B cell (primary cell): ENCODE measurements at regions not wholly inside any gene's neighbourhood (a gene's known extent, or its start where the extent isn't known, plus 50 kb on each side); places are given as distances from the start of the nearest gene placed in this dataset.

Experiments
- ATAC-seq: fragments of 200-7000 bp; cut with Tn5 transposase; one replicate; pipeline ENCODE4 v1.10.0; 2021; ENCODE audit warnings: low read depth, mild to moderate bottlenecking, moderate number of reproducible peaks, moderate library complexity
- CTCF ChIA-PET: fragments of 350-600 bp; sonication (Branson Sonifier 250); formaldehyde crosslinking; loops from one replicate; lab custom pipeline; 2021; ENCODE audit warnings: antibody characterized with exemption, inconsistent platforms; lab: Charles Lee
- POLR2A ChIA-PET: fragments of 350-600 bp; sonication (Branson Sonifier 250); formaldehyde crosslinking; loops from one replicate; lab custom pipeline; 2021; ENCODE audit warnings: antibody characterized with exemption; lab: Charles Lee
- DNase-seq: peaks from one replicate; pipeline ENCODE4 v3.0.0; 2013
- H2AFZ ChIP-seq: 2 replicates; pipeline ENCODE4 v1.6.1; 2012; ENCODE audit warnings: mild to moderate bottlenecking, low read depth, low read length; ENCODE audit not compliant: insufficient read depth, poor library complexity, severe bottlenecking
- H3K27ac ChIP-seq, 2 donors: 1 replicate in 1 of 2; 2 replicates in 1 of 2; pipeline ENCODE4 v1.5.1; 2012 to 2013; ENCODE audit warnings: low read length in 2 of 2, mild to moderate bottlenecking in 2 of 2, moderate library complexity in 1 of 2
- H3K27me3 ChIP-seq, 4 experiments: fragments of 200-600 bp in 1 of 4; sonication (generic) in 1 of 4; replicated peaks in 1 of 4; 1 replicate in 2 of 4; 2 replicates in 2 of 4; pipeline versions ENCODE4 v1.6.1 to v1.7.0; 2013 to 2016; ENCODE audit warnings: low read length in 3 of 4, mild to moderate bottlenecking in 2 of 4, mixed read lengths in 1 of 4, moderate library complexity in 1 of 4; ENCODE audit not compliant: insufficient read depth in 4 of 4, control insufficient read depth in 3 of 4; ENCODE audit errors: control extremely low read depth in 1 of 4
- H3K36me3 ChIP-seq, 2 experiments: replicated peaks in 1 of 2; 1 replicate in 1 of 2; 2 replicates in 1 of 2; pipeline versions ENCODE4 v1.6.1 to v1.7.1; 2013; ENCODE audit warnings: low read length in 1 of 2; ENCODE audit not compliant: insufficient read depth in 2 of 2, control insufficient read depth in 1 of 2; ENCODE audit errors: control extremely low read depth in 1 of 2, extremely low read depth in 1 of 2
- H3K4me1 ChIP-seq, 2 donors: fragments of 200-600 bp in 1 of 2; sonication (generic) in 1 of 2; 1 replicate in 1 of 2; 2 replicates in 1 of 2; pipeline versions ENCODE4 v1.5.1 to v1.6.1; 2013 to 2017; ENCODE audit warnings: low read length in 2 of 2; ENCODE audit not compliant: control insufficient read depth in 2 of 2, insufficient read depth in 2 of 2
- H3K4me2 ChIP-seq: replicated peaks from 2 replicates; pipeline ENCODE3; 2012; ENCODE audit warnings: mild to moderate bottlenecking, low read depth, low read length; ENCODE audit not compliant: poor library complexity, severe bottlenecking
- H3K4me3 ChIP-seq, 5 experiments: fragments of 200-600 bp in 1 of 5; sonication (generic) in 1 of 5; 1 replicate in 3 of 5; 2 replicates in 2 of 5; pipeline versions ENCODE4 v1.5.1 to v1.7.0; 2011 to 2016; ENCODE audit warnings: low read length in 4 of 5, mild to moderate bottlenecking in 4 of 5, low read depth in 2 of 5, control low read depth in 1 of 5, moderate library complexity in 1 of 5; ENCODE audit not compliant: insufficient read depth in 1 of 5; ENCODE audit errors: control extremely low read depth in 1 of 5, extremely low read depth in 1 of 5
- H3K79me2 ChIP-seq: fragments of 200-600 bp; sonication (generic); one replicate; pipeline ENCODE4 v1.6.0; 2016; ENCODE audit warnings: low read length; ENCODE audit not compliant: control insufficient read depth, insufficient read depth
- H3K9ac ChIP-seq: fragments of 200-600 bp; sonication (generic); 2 replicates; pipeline ENCODE4 v1.6.1; 2017; ENCODE audit warnings: mild to moderate bottlenecking, low read length, moderate library complexity
- H3K9me3 ChIP-seq, 3 donors: one replicate each; pipeline versions ENCODE4 v1.6.1 to v1.7.1; 2013; ENCODE audit warnings: low read length in 2 of 3; ENCODE audit not compliant: control insufficient read depth in 2 of 3, insufficient read depth in 1 of 3; ENCODE audit errors: control extremely low read depth in 1 of 3
- H4K20me1 ChIP-seq: 2 replicates; pipeline ENCODE4 v1.6.0; 2012; ENCODE audit warnings: mild to moderate bottlenecking, low read length; ENCODE audit not compliant: insufficient read depth, control insufficient read depth, poor library complexity, severe bottlenecking
- H3K27ac Mint-ChIP-seq: one replicate; pipeline ENCODE4 v1.8.0; 2021; ENCODE audit warnings: mixed read lengths
- H3K27me3 Mint-ChIP-seq: one replicate; pipeline ENCODE4 v1.8.0; 2021; ENCODE audit warnings: mixed read lengths
- H3K4me1 Mint-ChIP-seq: one replicate; pipeline ENCODE4 v1.8.0; 2021; ENCODE audit warnings: mixed read lengths
- H3K4me3 Mint-ChIP-seq: one replicate; pipeline ENCODE4 v1.8.0; 2021; ENCODE audit warnings: mixed read lengths
- H3K9me3 Mint-ChIP-seq: one replicate; pipeline ENCODE4 v1.8.0; 2022; ENCODE audit warnings: mixed read lengths; ENCODE audit not compliant: insufficient read depth
- CTCF ChIP-seq: fragments of 200-600 bp; IDR thresholded peaks from one replicate; pipeline ENCODE4 v1.8.0; 2022; ENCODE audit warnings: antibody characterized with exemption, mild to moderate bottlenecking
- EZH2 ChIP-seq: IDR thresholded peaks from 2 replicates; pipeline ENCODE4 v1.6.1; 2012; ENCODE audit warnings: borderline replicate concordance, low read depth, mild to moderate bottlenecking, moderate library complexity, low read length; ENCODE audit not compliant: insufficient read depth, poor library complexity, severe bottlenecking
- WGBS: methylation state at CpG from one replicate; pipeline ENCODE4 v1.1.5; 2013; ENCODE audit warnings: missing lambda C conversion rate; ENCODE audit not compliant: insufficient coverage; 5-methylcytosine and 5-hydroxymethylcytosine counted together
- intact Hi-C: fragments of 100-400 bp; cut with micrococcal nuclease; formaldehyde crosslinking; loops from one replicate; pipeline ENCODE4 v1.10.0; 2022

- peaks cover 0 to 21% (median 0%) of the 10 kb centered on the region in 3 donors for H3K9me3 ChIP-seq
- TF ChIP-seq CTCF (no peak), EZH2 (no peak)
These were observed 215.1 kb upstream of the SALL3 start for GRCh38 chr18:78764544-78764943.

GRCh38 chr18:78765142-78765541, 214.5 kb upstream of the SALL3 start:
- H3K27ac ChIP-seq, result no peak overlapping the region
- Mint-ChIP-seq H3K27ac (no peak overlapping the region), H3K4me1 (no peaks in the 10 kb centered on the region), H3K27me3 (no peaks in the 10 kb centered on the region), H3K4me3 (no peak overlapping the region), H3K9me3 (peaks cover 13% of the 10 kb centered on the region)
- no peak for ATAC-seq
- H4K20me1 ChIP-seq, result no peaks in the 10 kb centered on the region
- POLR2A ChIA-PET, result no interaction called here
- no peaks in the 10 kb centered on the region for H3K79me2 ChIP-seq
- H3K4me2 ChIP-seq, result no peak overlapping the region
- DNase-seq, result no peak
- intact Hi-C loops, result no loop called here
- H3K9me3 ChIP-seq, result peaks cover 0 to 21% (median 0%) of the 10 kb centered on the region in 3 donors
- H3K27me3 ChIP-seq, result no peaks in the 10 kb centered on the region
- TF ChIP-seq CTCF, result no peak
- TF ChIP-seq EZH2, result no peak
- H3K4me1 ChIP-seq, result no peaks in the 10 kb centered on the region
- H2AFZ ChIP-seq, result no peak overlapping the region
- 97% methylated on average over 12 of the region's 12 CpGs for WGBS
- CTCF ChIA-PET, result no interaction called here
- H3K36me3 ChIP-seq, result no peaks in the 10 kb centered on the region
- no peak overlapping the region for H3K9ac ChIP-seq
- H3K4me3 ChIP-seq, result no peak overlapping the region

More at GRCh38 chr18:78764544-78764943, 215.1 kb upstream of the SALL3 start:
- 89% methylated on average over 10 of the region's 10 CpGs for WGBS
- H2AFZ ChIP-seq, result no peak overlapping the region
- no peaks in the 10 kb centered on the region for H3K27me3 ChIP-seq
- intact Hi-C loops, result no loop called here
- no peaks in the 10 kb centered on the region for H3K36me3 ChIP-seq
- no peak overlapping the region for H3K4me3 ChIP-seq
- DNase-seq (no peak), ATAC-seq (no peak)
- H4K20me1 ChIP-seq, result no peaks in the 10 kb centered on the region
- no peaks in the 10 kb centered on the region for H3K27me3 Mint-ChIP-seq
- H3K4me1 ChIP-seq, result no peaks in the 10 kb centered on the region
- no peak overlapping the region for H3K4me3 Mint-ChIP-seq
- POLR2A ChIA-PET, result no interaction called here
- no peaks in the 10 kb centered on the region for H3K79me2 ChIP-seq
- H3K4me1 Mint-ChIP-seq, result no peaks in the 10 kb centered on the region
- no peak overlapping the region for H3K27ac Mint-ChIP-seq
- CTCF ChIA-PET, result no interaction called here
- H3K27ac ChIP-seq, result no peak overlapping the region
- peaks cover 13% of the 10 kb centered on the region for H3K9me3 Mint-ChIP-seq
- no peak overlapping the region for H3K4me2 ChIP-seq
- H3K9ac ChIP-seq, result no peak overlapping the region
